ENCODE measurements at regions not wholly inside any gene's neighbourhood (a gene's known extent, or its start where the extent isn't known, plus 50 kb on each side); places are given as distances from the start of the nearest gene placed in this dataset.

DNA sequence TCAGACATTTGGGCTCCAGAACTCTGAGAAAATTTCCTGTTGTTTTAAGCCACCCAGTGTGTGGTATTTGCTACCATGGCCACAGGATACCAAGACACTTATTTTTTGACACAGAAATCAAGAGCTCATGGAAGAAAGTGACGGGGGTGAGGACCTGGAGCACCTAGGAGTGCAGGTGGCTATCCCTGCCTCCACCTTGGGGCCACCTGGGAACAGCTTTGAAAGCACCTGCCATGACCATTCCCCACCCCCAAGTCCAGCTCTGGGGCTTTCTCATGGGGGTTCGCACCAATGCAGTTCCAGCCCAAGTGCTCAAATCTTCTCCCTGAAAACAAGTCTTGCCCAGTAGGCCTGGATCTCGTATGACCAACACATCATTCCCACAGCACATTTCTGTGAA, 214.9 kb upstream of the IRX1 start:
- H3K27me3 Mint-ChIP-seq: no peaks in the 10 kb centered on the region

DNA sequence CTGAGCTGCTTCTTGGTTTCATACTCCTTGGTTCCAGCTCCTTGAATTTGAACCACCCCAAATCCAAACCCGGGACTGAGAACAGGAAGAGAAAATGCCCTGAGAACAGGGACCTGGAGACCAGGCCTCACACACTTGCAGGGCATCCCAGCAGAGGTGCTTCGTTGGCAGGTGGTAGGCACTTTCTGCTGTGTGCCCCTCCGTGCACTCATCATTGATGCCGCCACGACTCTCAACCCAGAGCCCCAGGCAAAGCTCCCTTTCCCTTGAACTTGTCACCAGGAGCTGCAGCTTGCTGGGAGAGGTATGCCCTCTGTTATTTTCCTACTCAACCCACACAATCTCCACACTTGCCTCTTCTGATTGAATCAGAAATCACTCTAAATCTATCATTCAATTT, 217.8 kb upstream of the IRX1 start:
- H3K9me3 Mint-ChIP-seq: peaks cover 12% of the 10 kb centered on the region
- H3K27me3 Mint-ChIP-seq: no peaks in the 10 kb centered on the region
- DNase-seq: no peak
- H3K4me3 Mint-ChIP-seq: no peak overlapping the region
- no peaks in the 10 kb centered on the region for H3K36me3 Mint-ChIP-seq (ENCODE audit: low read depth)
- no peaks in the 10 kb centered on the region for H3K4me1 Mint-ChIP-seq
- no peak overlapping the region for H3K27ac Mint-ChIP-seq
- intact Hi-C loops (cut with micrococcal nuclease): no loop called here

More for the DNA sequence above, 214.9 kb upstream of the IRX1 start:
- Mint-ChIP-seq H3K27ac (no peak overlapping the region), H3K36me3 (ENCODE audit: low read depth) (no peaks in the 10 kb centered on the region), H3K9me3 (peaks cover 8% of the 10 kb centered on the region), H3K4me3 (no peak overlapping the region), H3K4me1 (no peaks in the 10 kb centered on the region)
- no peak for DNase-seq
- intact Hi-C loops (cut with micrococcal nuclease): no loop called here

DNA sequence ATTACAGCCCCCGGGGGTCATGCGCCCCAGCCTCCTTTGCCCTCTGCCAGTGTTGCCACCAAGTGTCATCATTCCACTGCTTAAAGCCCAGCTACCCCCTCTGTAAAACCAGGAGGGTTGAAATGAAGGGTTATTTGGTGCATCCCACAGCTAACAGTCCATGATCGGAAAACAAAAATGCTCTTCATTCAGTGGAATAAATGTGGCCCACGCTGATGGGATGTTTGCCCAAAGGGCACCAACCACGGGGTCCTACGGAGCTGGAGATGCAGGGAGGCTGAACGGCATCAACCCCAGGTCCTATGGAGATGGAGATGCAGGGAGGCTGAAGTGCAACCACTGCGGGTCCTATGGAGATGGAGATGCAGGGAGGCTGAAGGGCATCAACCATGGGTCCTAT, 218.5 kb upstream of the IRX1 start:
- H3K4me3 Mint-ChIP-seq: no peak overlapping the region
- no peaks in the 10 kb centered on the region for H3K4me1 Mint-ChIP-seq
- peaks cover 9% of the 10 kb centered on the region for H3K9me3 Mint-ChIP-seq
- intact Hi-C loops (cut with micrococcal nuclease): no loop called here
- H3K27ac Mint-ChIP-seq: no peak overlapping the region
- H3K27me3 Mint-ChIP-seq: no peaks in the 10 kb centered on the region
- no peak for DNase-seq
- no peaks in the 10 kb centered on the region for H3K36me3 Mint-ChIP-seq (ENCODE audit: low read depth)

GRCh38 chr5:3376611-3377010, 219.0 kb upstream of the IRX1 start:
- Mint-ChIP-seq H3K9me3 (peaks cover 10% of the 10 kb centered on the region), H3K27me3 (no peaks in the 10 kb centered on the region), H3K36me3 (ENCODE audit: low read depth) (no peaks in the 10 kb centered on the region), H3K27ac (no peak overlapping the region), H3K4me1 (no peaks in the 10 kb centered on the region), H3K4me3 (no peak overlapping the region)
- no peak for DNase-seq
- intact Hi-C loops (cut with micrococcal nuclease): no loop called here

DNA sequence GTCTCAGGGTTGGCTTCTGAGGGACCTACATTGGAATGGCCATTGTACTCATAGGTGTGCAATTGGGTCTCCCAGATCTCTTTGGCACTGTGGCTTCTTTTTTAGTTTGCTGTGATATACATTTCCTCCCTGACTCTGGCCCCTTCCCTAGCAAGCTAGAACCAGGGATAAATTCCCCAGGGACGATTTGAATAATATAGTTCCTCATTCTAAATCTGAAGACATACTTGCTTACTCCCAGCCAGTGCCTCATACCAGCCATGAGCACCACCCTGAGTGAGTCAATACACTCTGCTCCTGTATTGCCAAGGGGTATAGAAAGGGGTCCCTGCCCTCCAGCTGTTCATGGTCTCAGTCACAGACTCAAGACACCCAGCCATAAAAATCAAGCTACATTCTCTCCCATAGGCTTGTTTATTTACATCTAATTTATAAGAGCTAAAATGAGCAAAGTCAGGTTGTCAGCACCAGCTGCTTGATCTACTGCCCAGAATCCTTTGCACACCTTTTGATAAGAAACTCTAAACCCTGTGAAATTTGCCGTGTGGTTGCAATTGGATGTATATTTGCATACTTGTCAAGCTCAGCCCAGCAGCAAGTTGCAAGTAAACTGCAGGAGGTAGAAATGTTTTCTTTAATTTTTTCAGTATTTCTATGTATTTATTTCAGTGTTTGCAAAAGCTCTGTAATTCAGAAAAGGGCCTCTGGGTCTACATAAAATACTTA, 219.9 kb upstream of the IRX1 start:
- Mint-ChIP-seq H3K36me3 (ENCODE audit: low read depth) (no peaks in the 10 kb centered on the region), H3K27ac (no peak overlapping the region), H3K27me3 (no peaks in the 10 kb centered on the region), H3K4me3 (no peak overlapping the region), H3K9me3 (peaks cover 10% of the 10 kb centered on the region), H3K4me1 (no peaks in the 10 kb centered on the region)
- no peak for DNase-seq
- intact Hi-C loops (cut with micrococcal nuclease): no loop called here

DNA sequence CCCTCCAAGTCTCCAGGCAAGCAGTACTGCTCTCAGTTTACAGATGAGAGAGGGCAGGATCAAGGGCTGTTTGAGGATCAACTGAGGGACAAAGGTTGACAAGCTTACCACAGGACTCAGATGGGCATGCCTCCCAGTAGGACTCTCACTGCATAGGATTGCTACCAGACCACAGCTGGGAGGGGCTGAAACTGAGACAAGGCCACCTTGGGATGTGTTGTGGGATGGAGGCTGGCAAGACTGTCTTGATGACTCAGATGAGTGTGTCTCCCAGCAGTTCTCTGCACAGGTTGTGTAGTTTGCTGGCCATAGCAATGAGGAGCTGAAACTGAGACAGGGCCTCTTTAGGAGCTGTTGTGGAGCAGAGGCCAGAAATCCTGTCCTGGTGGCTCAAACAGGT, 222.2 kb upstream of the IRX1 start:
- H3K9me3 Mint-ChIP-seq: peaks cover 17% of the 10 kb centered on the region
- H3K27ac Mint-ChIP-seq: no peak overlapping the region
- no peaks in the 10 kb centered on the region for H3K4me1 Mint-ChIP-seq
- H3K36me3 Mint-ChIP-seq (ENCODE audit: low read depth): no peaks in the 10 kb centered on the region
- intact Hi-C loops (cut with micrococcal nuclease): no loop called here
- H3K4me3 Mint-ChIP-seq: no peak overlapping the region
- DNase-seq: no peak
- no peaks in the 10 kb centered on the region for H3K27me3 Mint-ChIP-seq

DNA sequence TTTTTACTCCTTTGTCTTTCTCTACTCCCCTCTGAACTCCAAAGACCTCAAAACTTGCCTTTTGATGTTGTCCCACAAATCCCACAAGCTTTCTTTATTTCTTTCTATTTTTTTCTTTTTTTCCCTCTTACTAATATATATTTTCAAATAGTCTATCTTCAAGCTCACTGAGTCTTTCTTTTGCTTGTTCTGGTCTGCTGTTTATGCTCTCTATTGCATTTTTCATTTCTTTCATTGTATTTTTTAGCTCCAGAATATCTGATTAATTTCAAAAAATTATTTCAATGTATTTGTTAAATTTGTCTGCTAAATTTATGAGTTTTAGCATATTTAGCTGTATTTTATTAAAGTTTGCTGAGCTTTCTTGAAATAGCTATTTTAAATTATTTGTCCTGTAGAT, 223.3 kb upstream of the IRX1 start:
- no peak overlapping the region for H3K27ac Mint-ChIP-seq
- no peak overlapping the region for H3K4me3 Mint-ChIP-seq
- no peak for DNase-seq
- no peaks in the 10 kb centered on the region for H3K36me3 Mint-ChIP-seq (ENCODE audit: low read depth)
- H3K27me3 Mint-ChIP-seq: no peaks in the 10 kb centered on the region
- H3K4me1 Mint-ChIP-seq: no peaks in the 10 kb centered on the region
- H3K9me3 Mint-ChIP-seq: peaks cover 17% of the 10 kb centered on the region
- intact Hi-C loops (cut with micrococcal nuclease): no loop called here

DNA sequence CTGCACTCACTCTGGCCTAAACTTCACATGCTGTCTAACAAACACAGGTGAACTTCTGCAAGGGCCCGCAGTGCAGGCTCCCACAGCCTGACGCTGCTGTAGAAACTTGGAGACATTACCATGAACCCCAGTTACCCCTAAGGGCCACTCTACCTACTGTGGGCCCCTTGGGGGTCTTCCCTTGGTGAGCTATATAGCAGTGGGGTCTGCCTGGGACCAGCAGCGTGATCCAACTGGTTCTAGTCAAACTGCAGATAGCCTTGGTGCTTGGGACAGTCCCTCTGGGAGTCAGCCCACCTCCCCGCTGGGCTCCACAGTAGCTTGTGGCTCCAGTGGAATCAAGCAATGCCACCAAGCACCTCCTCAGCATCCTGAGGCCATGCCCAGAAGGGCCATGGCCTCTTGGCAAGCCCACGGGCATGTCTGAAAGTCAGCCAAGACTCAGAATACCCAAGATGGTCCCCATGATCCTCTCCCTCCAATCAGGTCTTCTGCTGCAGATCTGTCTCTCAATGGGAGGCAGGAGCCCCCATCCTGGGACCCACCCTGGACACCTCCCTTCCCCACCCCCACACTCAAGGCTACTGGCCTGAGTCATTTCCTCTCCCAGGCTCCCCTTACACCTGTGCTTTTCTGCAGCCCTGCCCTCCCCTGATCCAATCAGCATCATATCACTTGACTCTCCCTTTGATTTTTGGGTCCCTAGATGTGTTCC, 230.0 kb upstream of the IRX1 start:
- Mint-ChIP-seq H3K9me3 (peaks cover 11% of the 10 kb centered on the region), H3K4me1 (no peaks in the 10 kb centered on the region), H3K36me3 (ENCODE audit: low read depth) (no peaks in the 10 kb centered on the region), H3K27me3 (no peaks in the 10 kb centered on the region), H3K4me3 (no peak overlapping the region), H3K27ac (no peak overlapping the region)
- intact Hi-C loops (cut with micrococcal nuclease): no loop called here
- DNase-seq: no peak

- intact Hi-C loops (cut with micrococcal nuclease): no loop called here
- Mint-ChIP-seq H3K4me1 (no peaks in the 10 kb centered on the region), H3K9me3 (peaks cover 11% of the 10 kb centered on the region), H3K4me3 (no peak overlapping the region), H3K27ac (no peak overlapping the region), H3K36me3 (ENCODE audit: low read depth) (no peaks in the 10 kb centered on the region), H3K27me3 (no peaks in the 10 kb centered on the region)
- DNase-seq: no peak
Measured at GRCh38 chr5:3364941-3365340, 230.7 kb upstream of the IRX1 start.

DNA sequence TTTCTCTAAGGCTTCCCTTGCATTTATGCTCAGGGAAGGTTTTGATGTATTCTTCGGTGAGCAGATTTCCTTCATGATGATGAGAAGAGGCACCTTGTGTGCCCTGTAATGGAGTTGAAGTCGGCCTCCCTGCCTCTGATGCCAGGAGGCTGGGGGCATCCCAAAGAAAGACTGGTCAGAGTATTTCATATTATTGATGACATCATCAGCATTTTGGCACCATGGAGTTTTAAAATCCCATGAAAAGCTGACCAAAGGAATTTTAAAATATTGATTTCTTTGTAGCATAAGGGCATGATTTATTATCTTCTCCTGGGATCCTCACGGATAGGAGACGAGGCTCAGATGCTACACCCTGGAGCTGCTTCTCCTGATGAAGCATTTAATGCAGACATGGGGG, 231.2 kb upstream of the IRX1 start:
- H3K4me3 Mint-ChIP-seq: no peak overlapping the region
- no peak for DNase-seq
- no peaks in the 10 kb centered on the region for H3K4me1 Mint-ChIP-seq
- peaks cover 10% of the 10 kb centered on the region for H3K9me3 Mint-ChIP-seq
- no peak overlapping the region for H3K27ac Mint-ChIP-seq
- no peaks in the 10 kb centered on the region for H3K27me3 Mint-ChIP-seq
- intact Hi-C loops (cut with micrococcal nuclease): no loop called here
- H3K36me3 Mint-ChIP-seq (ENCODE audit: low read depth): no peaks in the 10 kb centered on the region

DNA sequence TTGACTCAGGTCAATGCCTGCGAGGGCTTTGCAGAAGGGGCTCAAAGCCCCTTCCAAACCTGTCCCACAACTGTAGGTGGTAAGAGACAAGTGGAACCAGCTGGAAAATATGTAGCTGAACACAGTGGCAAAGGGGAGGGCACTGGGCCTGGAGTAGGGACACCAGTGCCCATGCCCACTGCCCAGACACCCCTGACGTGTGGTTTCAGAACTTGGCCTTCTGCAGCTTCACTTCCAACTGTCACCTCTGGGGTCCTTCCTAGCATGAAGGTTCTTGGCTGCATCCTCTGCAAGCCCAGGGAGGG, 233.1 kb upstream of the IRX1 start:
- Mint-ChIP-seq H3K9me3 (peaks cover 4% of the 10 kb centered on the region), H3K27ac (no peak overlapping the region), H3K4me1 (no peaks in the 10 kb centered on the region), H3K27me3 (no peaks in the 10 kb centered on the region), H3K36me3 (ENCODE audit: low read depth) (no peaks in the 10 kb centered on the region), H3K4me3 (no peak overlapping the region)
- intact Hi-C loops (cut with micrococcal nuclease): no loop called here
- DNase-seq: no peak

GRCh38 chr5:3361811-3362605, 233.6 kb upstream of the IRX1 start:
- intact Hi-C loops (cut with micrococcal nuclease): no loop called here

DNA sequence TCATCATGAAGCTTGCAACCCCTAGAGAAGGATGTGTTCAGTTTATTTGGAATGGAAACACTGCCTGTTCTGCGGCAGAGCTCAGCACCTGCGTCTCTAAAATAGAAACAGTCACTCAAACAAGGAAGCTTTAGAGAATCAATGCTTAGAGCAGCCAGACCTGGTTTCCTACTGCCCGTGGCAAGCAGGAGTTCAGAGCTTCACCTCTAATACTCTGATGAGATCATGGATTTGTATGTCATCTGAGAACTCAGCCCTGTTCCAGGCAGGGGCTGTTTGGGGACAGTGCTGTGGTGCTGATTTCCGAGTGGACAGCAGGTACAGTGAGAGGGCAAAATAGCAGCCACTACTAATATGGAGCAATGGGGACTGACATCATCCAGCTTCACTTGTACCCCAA, 236.0 kb upstream of the IRX1 start:
- DNase-seq: no peak
- intact Hi-C loops (cut with micrococcal nuclease): no loop called here
- H3K4me3 Mint-ChIP-seq: no peak overlapping the region
- no peak overlapping the region for H3K27ac Mint-ChIP-seq
- no peaks in the 10 kb centered on the region for H3K4me1 Mint-ChIP-seq
- H3K36me3 Mint-ChIP-seq (ENCODE audit: low read depth): no peaks in the 10 kb centered on the region
- H3K27me3 Mint-ChIP-seq: no peaks in the 10 kb centered on the region
- peaks cover 4% of the 10 kb centered on the region for H3K9me3 Mint-ChIP-seq

More at GRCh38 chr5:3361811-3362605, 233.6 kb upstream of the IRX1 start:
- H3K4me3 Mint-ChIP-seq: no peak overlapping the region
- peaks cover 4% of the 10 kb centered on the region for H3K9me3 Mint-ChIP-seq
- H3K27ac Mint-ChIP-seq: no peak overlapping the region
- DNase-seq: no peak
- no peaks in the 10 kb centered on the region for H3K27me3 Mint-ChIP-seq
- no peaks in the 10 kb centered on the region for H3K4me1 Mint-ChIP-seq
- H3K36me3 Mint-ChIP-seq (ENCODE audit: low read depth): no peaks in the 10 kb centered on the region

DNA sequence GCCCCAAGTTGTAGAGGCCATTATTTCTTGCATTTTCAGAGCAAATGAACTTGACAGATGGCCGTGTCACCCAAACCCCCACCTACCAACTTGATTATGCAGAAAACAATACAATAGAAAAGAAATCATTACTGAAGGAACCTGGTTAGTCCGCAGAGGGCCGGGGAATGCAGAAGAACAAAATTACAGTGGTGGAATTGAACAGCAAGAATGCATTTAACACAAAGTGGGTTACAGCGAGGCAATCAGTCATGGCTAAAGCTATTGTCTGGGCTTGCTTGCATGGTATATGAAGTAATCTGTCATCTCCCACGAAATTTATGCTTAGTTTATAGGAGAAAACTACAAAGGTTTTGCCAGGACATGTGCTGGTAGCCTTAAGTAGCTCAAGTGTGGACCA, 238.3 kb upstream of the IRX1 start:
- H3K4me1 Mint-ChIP-seq: no peaks in the 10 kb centered on the region
- intact Hi-C loops (cut with micrococcal nuclease): no loop called here
- H3K27me3 Mint-ChIP-seq: no peaks in the 10 kb centered on the region
- no peak overlapping the region for H3K4me3 Mint-ChIP-seq
- no peak overlapping the region for H3K27ac Mint-ChIP-seq
- H3K9me3 Mint-ChIP-seq: peaks cover 4% of the 10 kb centered on the region
- DNase-seq: no peak
- H3K36me3 Mint-ChIP-seq (ENCODE audit: low read depth): no peaks in the 10 kb centered on the region

Data from activated CD4-positive, alpha-beta T cell treated with anti-CD3 and anti-CD28 coated beads, Interleukin-2, amount 10 ng/mL, durations not matched to agents 24 days and 14 days (primary cell).